HG03565 (cell line): ENCODE measurements at regions not wholly inside any gene's neighbourhood (a gene's known extent, or its start where the extent isn't known, plus 50 kb on each side); places are given as distances from the start of the nearest gene placed in this dataset.

Experiments
- ATAC-seq: cut with Tn5 transposase; IDR thresholded peaks from one replicate; pipeline ENCODE4 v1.9.1; 2021; ENCODE audit warnings: mild to moderate bottlenecking, moderate library complexity; ENCODE audit not compliant: unreplicated experiment

- no peak for ATAC-seq
Observed at GRCh38 chr20:57835588-57836455, 126.0 kb upstream of the PMEPA1 start.

- ATAC-seq, result no peak
Observed at GRCh38 chr20:57835074-57835452, 125.2 kb upstream of the PMEPA1 start.

- ATAC-seq, result no peak
Observed at GRCh38 chr20:57834306-57835073, 124.7 kb upstream of the PMEPA1 start.

- ATAC-seq, result no peak
Observed at GRCh38 chr20:57831993-57832585, 122.3 kb upstream of the PMEPA1 start.

- ATAC-seq, result no peak
Observed at GRCh38 chr20:57831326-57831992, 121.6 kb upstream of the PMEPA1 start.

- no peak for ATAC-seq
Observed at GRCh38 chr20:57830515-57830895, 120.7 kb upstream of the PMEPA1 start.

- no peak for ATAC-seq
Observed at GRCh38 chr20:57829805-57830514, 120.1 kb upstream of the PMEPA1 start.

GRCh38 chr20:57829336-57829735 is 119.5 kb upstream of the PMEPA1 start:
- no peak for ATAC-seq

- ATAC-seq, result no peak
Observed at GRCh38 chr20:57828696-57829095, 118.9 kb upstream of the PMEPA1 start.

- ATAC-seq, result no peak
Observed at GRCh38 chr20:57826666-57827287, 117.0 kb upstream of the PMEPA1 start.

GRCh38 chr20:57824909-57825308 is 115.1 kb upstream of the PMEPA1 start:
- ATAC-seq, result no peak

- no peak for ATAC-seq
Observed at GRCh38 chr20:57821935-57822334, 112.1 kb upstream of the PMEPA1 start.

- ATAC-seq, result no peak
Observed at GRCh38 chr20:57819691-57820380, 110.0 kb upstream of the PMEPA1 start.

- no peak for ATAC-seq
Observed at GRCh38 chr20:57819291-57819690, 109.5 kb upstream of the PMEPA1 start.

GRCh38 chr20:57818418-57819181 is 108.8 kb upstream of the PMEPA1 start:
- no peak for ATAC-seq

- ATAC-seq, result no peak
Observed at GRCh38 chr20:57815405-57815804, 105.6 kb upstream of the PMEPA1 start.

GRCh38 chr20:57814529-57814928 is 104.7 kb upstream of the PMEPA1 start:
- ATAC-seq, result no peak

- ATAC-seq, result no peak
Observed at GRCh38 chr20:57813509-57814269, 103.9 kb upstream of the PMEPA1 start.
